ENCODE measurements at regions not wholly inside any gene's neighbourhood (a gene's known extent, or its start where the extent isn't known, plus 50 kb on each side); places are given as distances from the start of the nearest gene placed in this dataset.

- TF ChIP-seq GATA3 (IDR thresholded peaks at IDR 0.05; ENCODE audit: low read depth, low read length) (no peak), GATA2 (IDR thresholded peaks at IDR 0.05; ENCODE audit: low read depth, low read length) (no peak)
These were observed 265.1 kb downstream of the GLI2 start for GRCh38 chr2:121000804-121001203.

All from SH-SY5Y (cell line).